ENCODE measurements at regions not wholly inside any gene's neighbourhood (a gene's known extent, or its start where the extent isn't known, plus 50 kb on each side); places are given as distances from the start of the nearest gene placed in this dataset.

DNA sequence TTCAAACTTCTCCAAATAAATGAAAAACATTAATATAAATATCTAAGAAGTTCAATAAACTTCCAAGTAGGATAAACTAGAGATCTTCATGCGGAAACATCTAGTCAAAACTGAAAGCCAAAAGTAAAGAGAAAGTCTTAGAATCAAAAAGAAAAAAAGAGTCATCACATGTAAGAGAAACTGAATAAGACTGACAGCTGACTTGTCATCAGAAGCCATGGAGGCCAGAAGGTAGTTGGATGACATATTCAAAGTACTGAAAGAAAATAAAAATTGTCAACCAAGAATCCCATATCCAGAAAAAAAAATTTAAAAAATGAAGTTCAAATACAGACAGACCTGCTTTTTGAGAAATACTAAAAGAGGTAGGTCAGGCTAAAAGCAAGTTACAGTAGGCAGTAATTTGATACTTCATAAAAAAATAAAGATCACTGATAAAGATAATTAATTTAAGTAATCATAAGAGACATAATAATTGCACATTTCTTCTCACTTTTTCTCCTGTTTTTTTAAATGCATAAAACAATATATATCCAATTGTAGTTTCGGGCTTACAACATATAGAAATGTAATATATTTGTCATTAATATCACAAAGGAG is 327.6 kb upstream of the PCDH9 start:
- TF ChIP-seq, protein P1, sequence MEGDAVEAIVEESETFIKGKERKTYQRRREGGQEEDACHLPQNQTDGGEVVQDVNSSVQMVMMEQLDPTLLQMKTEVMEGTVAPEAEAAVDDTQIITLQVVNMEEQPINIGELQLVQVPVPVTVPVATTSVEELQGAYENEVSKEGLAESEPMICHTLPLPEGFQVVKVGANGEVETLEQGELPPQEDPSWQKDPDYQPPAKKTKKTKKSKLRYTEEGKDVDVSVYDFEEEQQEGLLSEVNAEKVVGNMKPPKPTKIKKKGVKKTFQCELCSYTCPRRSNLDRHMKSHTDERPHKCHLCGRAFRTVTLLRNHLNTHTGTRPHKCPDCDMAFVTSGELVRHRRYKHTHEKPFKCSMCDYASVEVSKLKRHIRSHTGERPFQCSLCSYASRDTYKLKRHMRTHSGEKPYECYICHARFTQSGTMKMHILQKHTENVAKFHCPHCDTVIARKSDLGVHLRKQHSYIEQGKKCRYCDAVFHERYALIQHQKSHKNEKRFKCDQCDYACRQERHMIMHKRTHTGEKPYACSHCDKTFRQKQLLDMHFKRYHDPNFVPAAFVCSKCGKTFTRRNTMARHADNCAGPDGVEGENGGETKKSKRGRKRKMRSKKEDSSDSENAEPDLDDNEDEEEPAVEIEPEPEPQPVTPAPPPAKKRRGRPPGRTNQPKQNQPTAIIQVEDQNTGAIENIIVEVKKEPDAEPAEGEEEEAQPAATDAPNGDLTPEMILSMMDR (IDR thresholded peaks at IDR 0.05): no peak
- no peak for TF ChIP-seq POLR2A (IDR thresholded peaks at IDR 0.05)
